A549 (cell line): ENCODE measurements at regions not wholly inside any gene's neighbourhood (a gene's known extent, or its start where the extent isn't known, plus 50 kb on each side); places are given as distances from the start of the nearest gene placed in this dataset.

Experiments used
- CTCF ChIP-seq: fragments of >200 bp; sonication (Bioruptor Twin); formaldehyde crosslinking; IDR thresholded peaks from 3 replicates; pipeline ENCODE4 v1.5.1; 2016
- POLR2A ChIP-seq: IDR thresholded peaks from 2 replicates; pipeline ENCODE4 v1.6.1; 2012; ENCODE audit warnings: mild to moderate bottlenecking, low read length
- TF ChIP-seq, protein P1 (sequence below): IDR thresholded peaks from 2 replicates; pipeline ENCODE4 v1.6.1; 2012
- TF ChIP-seq, protein P2 (sequence below): fragments of 200-600 bp; sonication (generic); IDR thresholded peaks from 2 replicates; pipeline ENCODE4 v1.6.1; 2016; ENCODE audit warnings: antibody characterized with exemption, mild to moderate bottlenecking, moderate library complexity

GRCh38 chr7:115494529-115495147 is 535.9 kb downstream of the TFEC start:
- no peak for TF ChIP-seq POLR2A
- TF ChIP-seq, protein P1, sequence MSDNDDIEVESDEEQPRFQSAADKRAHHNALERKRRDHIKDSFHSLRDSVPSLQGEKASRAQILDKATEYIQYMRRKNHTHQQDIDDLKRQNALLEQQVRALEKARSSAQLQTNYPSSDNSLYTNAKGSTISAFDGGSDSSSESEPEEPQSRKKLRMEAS = no peak
- TF ChIP-seq, protein P2, sequence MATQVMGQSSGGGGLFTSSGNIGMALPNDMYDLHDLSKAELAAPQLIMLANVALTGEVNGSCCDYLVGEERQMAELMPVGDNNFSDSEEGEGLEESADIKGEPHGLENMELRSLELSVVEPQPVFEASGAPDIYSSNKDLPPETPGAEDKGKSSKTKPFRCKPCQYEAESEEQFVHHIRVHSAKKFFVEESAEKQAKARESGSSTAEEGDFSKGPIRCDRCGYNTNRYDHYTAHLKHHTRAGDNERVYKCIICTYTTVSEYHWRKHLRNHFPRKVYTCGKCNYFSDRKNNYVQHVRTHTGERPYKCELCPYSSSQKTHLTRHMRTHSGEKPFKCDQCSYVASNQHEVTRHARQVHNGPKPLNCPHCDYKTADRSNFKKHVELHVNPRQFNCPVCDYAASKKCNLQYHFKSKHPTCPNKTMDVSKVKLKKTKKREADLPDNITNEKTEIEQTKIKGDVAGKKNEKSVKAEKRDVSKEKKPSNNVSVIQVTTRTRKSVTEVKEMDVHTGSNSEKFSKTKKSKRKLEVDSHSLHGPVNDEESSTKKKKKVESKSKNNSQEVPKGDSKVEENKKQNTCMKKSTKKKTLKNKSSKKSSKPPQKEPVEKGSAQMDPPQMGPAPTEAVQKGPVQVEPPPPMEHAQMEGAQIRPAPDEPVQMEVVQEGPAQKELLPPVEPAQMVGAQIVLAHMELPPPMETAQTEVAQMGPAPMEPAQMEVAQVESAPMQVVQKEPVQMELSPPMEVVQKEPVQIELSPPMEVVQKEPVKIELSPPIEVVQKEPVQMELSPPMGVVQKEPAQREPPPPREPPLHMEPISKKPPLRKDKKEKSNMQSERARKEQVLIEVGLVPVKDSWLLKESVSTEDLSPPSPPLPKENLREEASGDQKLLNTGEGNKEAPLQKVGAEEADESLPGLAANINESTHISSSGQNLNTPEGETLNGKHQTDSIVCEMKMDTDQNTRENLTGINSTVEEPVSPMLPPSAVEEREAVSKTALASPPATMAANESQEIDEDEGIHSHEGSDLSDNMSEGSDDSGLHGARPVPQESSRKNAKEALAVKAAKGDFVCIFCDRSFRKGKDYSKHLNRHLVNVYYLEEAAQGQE = no peak
- TF ChIP-seq CTCF = no peak
